ENCODE measurements at regions not wholly inside any gene's neighbourhood (a gene's known extent, or its start where the extent isn't known, plus 50 kb on each side); places are given as distances from the start of the nearest gene placed in this dataset.

DNA sequence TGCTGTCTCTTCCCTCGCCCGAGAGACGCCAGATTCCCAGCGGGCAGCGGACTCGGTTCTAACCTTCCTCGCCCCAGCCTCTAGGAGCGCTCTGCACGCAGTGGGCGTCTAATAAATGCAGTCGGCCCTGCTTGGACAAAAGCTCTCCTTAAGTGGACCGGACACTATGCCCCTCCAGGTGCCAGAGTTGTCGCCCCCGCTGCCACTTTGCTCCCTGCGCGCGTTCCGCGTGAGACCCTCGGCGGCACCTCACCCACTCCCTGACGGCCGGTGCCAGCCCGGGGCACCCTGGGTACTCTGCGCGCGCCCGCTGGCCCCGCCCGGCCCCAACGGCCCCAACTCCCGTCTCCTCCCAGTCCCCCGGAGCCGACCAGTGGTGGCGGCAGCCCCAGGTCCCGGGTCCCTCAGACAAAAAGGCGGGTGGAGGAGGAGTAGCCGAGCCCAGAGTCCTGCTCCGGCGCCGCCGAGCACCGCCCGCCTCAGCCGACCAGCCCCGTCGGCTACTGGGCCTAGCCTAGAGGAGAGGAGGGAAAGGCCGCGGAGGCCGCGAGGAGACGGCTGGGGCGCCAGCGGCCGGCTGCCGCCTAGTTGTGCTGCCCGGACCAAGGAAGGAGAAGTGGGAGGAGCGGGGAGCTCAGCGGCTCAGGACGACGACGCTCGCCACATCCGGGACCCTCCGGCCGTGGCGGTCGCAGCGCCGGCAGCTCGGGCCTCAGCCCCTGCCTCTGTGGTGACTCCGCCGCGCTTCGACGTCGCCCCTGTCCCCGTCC is 123.0 kb downstream of the GOSR1 start (continued):
- TF ChIP-seq CENPT (CRISPR knock-in tag; IDR thresholded peaks at IDR 0.05; ENCODE audit: low read depth) (no peak), TBL1XR1 (IDR thresholded peaks at IDR 0.05; ENCODE audit: borderline replicate concordance, low read length, partially characterized antibody) (no peak), ZNF292 (CRISPR knock-in tag; IDR thresholded peaks at IDR 0.05; ENCODE audit: borderline replicate concordance, low read depth) (peak; percentile 28; the same call in 1 of the 2 replicates), TCF12 (IDR thresholded peaks at IDR 0.05) (no peak), TCF12 (CRISPR knock-in tag; IDR thresholded peaks at IDR 0.05) (no peak), RARA (CRISPR knock-in tag; IDR thresholded peaks at IDR 0.05) (no peak), ARNT2 (CRISPR knock-in tag; IDR thresholded peaks at IDR 0.05; ENCODE audit: low read depth) (peak; percentile 89), ZNF724P (CRISPR knock-in tag; IDR thresholded peaks at IDR 0.05; ENCODE audit: borderline replicate concordance) (0 out of 2 replicates have a peak, but pooled peaks have one; percentile 25)
- TF ChIP-seq, protein P1, sequence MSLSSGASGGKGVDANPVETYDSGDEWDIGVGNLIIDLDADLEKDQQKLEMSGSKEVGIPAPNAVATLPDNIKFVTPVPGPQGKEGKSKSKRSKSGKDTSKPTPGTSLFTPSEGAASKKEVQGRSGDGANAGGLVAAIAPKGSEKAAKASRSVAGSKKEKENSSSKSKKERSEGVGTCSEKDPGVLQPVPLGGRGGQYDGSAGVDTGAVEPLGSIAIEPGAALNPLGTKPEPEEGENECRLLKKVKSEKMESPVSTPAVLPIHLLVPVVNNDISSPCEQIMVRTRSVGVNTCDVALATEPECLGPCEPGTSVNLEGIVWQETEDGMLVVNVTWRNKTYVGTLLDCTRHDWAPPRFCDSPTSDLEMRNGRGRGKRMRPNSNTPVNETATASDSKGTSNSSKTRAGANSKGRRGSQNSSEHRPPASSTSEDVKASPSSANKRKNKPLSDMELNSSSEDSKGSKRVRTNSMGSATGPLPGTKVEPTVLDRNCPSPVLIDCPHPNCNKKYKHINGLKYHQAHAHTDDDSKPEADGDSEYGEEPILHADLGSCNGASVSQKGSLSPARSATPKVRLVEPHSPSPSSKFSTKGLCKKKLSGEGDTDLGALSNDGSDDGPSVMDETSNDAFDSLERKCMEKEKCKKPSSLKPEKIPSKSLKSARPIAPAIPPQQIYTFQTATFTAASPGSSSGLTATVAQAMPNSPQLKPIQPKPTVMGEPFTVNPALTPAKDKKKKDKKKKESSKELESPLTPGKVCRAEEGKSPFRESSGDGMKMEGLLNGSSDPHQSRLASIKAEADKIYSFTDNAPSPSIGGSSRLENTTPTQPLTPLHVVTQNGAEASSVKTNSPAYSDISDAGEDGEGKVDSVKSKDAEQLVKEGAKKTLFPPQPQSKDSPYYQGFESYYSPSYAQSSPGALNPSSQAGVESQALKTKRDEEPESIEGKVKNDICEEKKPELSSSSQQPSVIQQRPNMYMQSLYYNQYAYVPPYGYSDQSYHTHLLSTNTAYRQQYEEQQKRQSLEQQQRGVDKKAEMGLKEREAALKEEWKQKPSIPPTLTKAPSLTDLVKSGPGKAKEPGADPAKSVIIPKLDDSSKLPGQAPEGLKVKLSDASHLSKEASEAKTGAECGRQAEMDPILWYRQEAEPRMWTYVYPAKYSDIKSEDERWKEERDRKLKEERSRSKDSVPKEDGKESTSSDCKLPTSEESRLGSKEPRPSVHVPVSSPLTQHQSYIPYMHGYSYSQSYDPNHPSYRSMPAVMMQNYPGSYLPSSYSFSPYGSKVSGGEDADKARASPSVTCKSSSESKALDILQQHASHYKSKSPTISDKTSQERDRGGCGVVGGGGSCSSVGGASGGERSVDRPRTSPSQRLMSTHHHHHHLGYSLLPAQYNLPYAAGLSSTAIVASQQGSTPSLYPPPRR (CRISPR knock-in tag; IDR thresholded peaks at IDR 0.05; ENCODE audit: borderline replicate concordance): peak; percentile 58
- TF ChIP-seq, protein P2, sequence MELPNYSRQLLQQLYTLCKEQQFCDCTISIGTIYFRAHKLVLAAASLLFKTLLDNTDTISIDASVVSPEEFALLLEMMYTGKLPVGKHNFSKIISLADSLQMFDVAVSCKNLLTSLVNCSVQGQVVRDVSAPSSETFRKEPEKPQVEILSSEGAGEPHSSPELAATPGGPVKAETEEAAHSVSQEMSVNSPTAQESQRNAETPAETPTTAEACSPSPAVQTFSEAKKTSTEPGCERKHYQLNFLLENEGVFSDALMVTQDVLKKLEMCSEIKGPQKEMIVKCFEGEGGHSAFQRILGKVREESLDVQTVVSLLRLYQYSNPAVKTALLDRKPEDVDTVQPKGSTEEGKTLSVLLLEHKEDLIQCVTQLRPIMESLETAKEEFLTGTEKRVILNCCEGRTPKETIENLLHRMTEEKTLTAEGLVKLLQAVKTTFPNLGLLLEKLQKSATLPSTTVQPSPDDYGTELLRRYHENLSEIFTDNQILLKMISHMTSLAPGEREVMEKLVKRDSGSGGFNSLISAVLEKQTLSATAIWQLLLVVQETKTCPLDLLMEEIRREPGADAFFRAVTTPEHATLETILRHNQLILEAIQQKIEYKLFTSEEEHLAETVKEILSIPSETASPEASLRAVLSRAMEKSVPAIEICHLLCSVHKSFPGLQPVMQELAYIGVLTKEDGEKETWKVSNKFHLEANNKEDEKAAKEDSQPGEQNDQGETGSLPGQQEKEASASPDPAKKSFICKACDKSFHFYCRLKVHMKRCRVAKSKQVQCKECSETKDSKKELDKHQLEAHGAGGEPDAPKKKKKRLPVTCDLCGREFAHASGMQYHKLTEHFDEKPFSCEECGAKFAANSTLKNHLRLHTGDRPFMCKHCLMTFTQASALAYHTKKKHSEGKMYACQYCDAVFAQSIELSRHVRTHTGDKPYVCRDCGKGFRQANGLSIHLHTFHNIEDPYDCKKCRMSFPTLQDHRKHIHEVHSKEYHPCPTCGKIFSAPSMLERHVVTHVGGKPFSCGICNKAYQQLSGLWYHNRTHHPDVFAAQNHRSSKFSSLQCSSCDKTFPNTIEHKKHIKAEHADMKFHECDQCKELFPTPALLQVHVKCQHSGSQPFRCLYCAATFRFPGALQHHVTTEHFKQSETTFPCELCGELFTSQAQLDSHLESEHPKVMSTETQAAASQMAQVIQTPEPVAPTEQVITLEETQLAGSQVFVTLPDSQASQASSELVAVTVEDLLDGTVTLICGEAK (IDR thresholded peaks at IDR 0.05): no peak
- TF ChIP-seq, protein P2 (CRISPR knock-in tag; IDR thresholded peaks at IDR 0.05): peak; percentile 88
- TF ChIP-seq, protein P3, sequence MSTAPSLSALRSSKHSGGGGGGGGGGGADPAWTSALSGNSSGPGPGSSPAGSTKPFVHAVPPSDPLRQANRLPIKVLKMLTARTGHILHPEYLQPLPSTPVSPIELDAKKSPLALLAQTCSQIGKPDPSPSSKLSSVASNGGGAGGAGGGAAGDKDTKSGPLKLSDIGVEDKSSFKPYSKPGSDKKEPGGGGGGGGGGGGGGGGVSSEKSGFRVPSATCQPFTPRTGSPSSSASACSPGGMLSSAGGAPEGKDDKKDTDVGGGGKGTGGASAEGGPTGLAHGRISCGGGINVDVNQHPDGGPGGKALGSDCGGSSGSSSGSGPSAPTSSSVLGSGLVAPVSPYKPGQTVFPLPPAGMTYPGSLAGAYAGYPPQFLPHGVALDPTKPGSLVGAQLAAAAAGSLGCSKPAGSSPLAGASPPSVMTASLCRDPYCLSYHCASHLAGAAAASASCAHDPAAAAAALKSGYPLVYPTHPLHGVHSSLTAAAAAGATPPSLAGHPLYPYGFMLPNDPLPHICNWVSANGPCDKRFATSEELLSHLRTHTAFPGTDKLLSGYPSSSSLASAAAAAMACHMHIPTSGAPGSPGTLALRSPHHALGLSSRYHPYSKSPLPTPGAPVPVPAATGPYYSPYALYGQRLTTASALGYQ (CRISPR knock-in tag; IDR thresholded peaks at IDR 0.05): no peak
- TF ChIP-seq, protein P4, sequence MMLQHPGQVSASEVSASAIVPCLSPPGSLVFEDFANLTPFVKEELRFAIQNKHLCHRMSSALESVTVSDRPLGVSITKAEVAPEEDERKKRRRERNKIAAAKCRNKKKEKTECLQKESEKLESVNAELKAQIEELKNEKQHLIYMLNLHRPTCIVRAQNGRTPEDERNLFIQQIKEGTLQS (CRISPR knock-in tag; IDR thresholded peaks at IDR 0.05): no peak
